HUDEP-2 (cell line): ENCODE measurements at regions not wholly inside any gene's neighbourhood (a gene's known extent, or its start where the extent isn't known, plus 50 kb on each side); places are given as distances from the start of the nearest gene placed in this dataset.
"Not testable (repeated sequence)": the region's sequence is repeated elsewhere in the genome, so short reads cannot be mapped to it uniquely, and the experiment has no call there.

Source experiments
- DNase-seq, 76 experiments: peaks; one replicate each; lab custom pipeline; 2025; ENCODE audit not compliant: unreplicated experiment in 76 of 76; lab: John Stamatoyannopoulos, UW

GRCh38 chr1:30090162-30090820 is 633.1 kb downstream of the MATN1 start:
- DNase-seq, result no peak

- no peak for DNase-seq
These were observed 634.4 kb downstream of the MATN1 start for GRCh38 chr1:30089024-30089430.

- DNase-seq, result no peak
These were observed 634.8 kb downstream of the MATN1 start for GRCh38 chr1:30088594-30088993.

GRCh38 chr1:30087465-30087864 is 635.9 kb downstream of the MATN1 start:
- no peak for DNase-seq

GRCh38 chr1:30085811-30086770 is 637.3 kb downstream of the MATN1 start:
- DNase-seq, result peak in 22 of 76 experiments; percentile 1 to 28 (median 8)

- no peak for DNase-seq
These were observed 638.3 kb downstream of the MATN1 start for GRCh38 chr1:30084909-30085571.

GRCh38 chr1:30083800-30084464 is 639.5 kb downstream of the MATN1 start:
- DNase-seq, result no peak

GRCh38 chr1:30081379-30082102 is 641.8 kb downstream of the MATN1 start:
- no peak for DNase-seq

GRCh38 chr1:30075916-30076315 is 647.5 kb downstream of the MATN1 start:
- DNase-seq, result not testable (repeated sequence)

GRCh38 chr1:30068787-30069472 is 654.5 kb downstream of the MATN1 start:
- DNase-seq, result no peak

- no peak for DNase-seq
These were observed 658.8 kb downstream of the MATN1 start for GRCh38 chr1:30064547-30064946.

GRCh38 chr1:30063621-30064280 is 659.6 kb downstream of the MATN1 start:
- no peak for DNase-seq

GRCh38 chr1:30061292-30062220 is 661.8 kb downstream of the MATN1 start:
- DNase-seq, result no peak

- no peak for DNase-seq
These were observed 662.6 kb downstream of the MATN1 start for GRCh38 chr1:30060738-30061137.

GRCh38 chr1:30058970-30059369 is 664.4 kb downstream of the MATN1 start:
- no peak for DNase-seq

- DNase-seq, result no peak
These were observed 669.3 kb downstream of the MATN1 start for GRCh38 chr1:30054126-30054525.

GRCh38 chr1:30052178-30052577 is 671.2 kb downstream of the MATN1 start:
- no peak for DNase-seq

GRCh38 chr1:30051777-30052176 is 671.6 kb downstream of the MATN1 start:
- DNase-seq, result no peak
